SK-N-MC (cell line): ENCODE measurements at regions not wholly inside any gene's neighbourhood (a gene's known extent, or its start where the extent isn't known, plus 50 kb on each side); places are given as distances from the start of the nearest gene placed in this dataset.

ENCODE experiments used
- EZH2 ChIP-seq: fragments of 200-600 bp; sonication (generic); IDR thresholded peaks from one replicate; pipeline ENCODE4 v1.6.1; 2017; ENCODE audit warnings: antibody characterized with exemption
- FOXP2 ChIP-seq: optimal IDR thresholded peaks from 2 replicates; pipeline ENCODE3; 2011; ENCODE audit warnings: mild to moderate bottlenecking, moderate library complexity; ENCODE audit not compliant: insufficient read depth; ENCODE audit errors: extremely low read length, control extremely low read depth
- POLR2AphosphoS5 ChIP-seq: IDR thresholded peaks from 2 replicates; pipeline ENCODE4 v1.6.1; 2012; ENCODE audit warnings: mild to moderate bottlenecking, low read depth, low read length, borderline replicate concordance

- no peak for TF ChIP-seq EZH2
- TF ChIP-seq POLR2AphosphoS5 = no peak
- TF ChIP-seq FOXP2 = no peak
These were observed 406.5 kb upstream of the THBS1 start for GRCh38 chr15:39174332-39174731.
